Stimulated activated effector memory CD8-positive, alpha-beta T cell treated with anti-CD3 and anti-CD28 coated beads, Interleukin-12 subunit alpha, Interleukin-12 subunit beta, amount 100 ng/mL, for 72 hours (primary cell): ENCODE measurements at regions not wholly inside any gene's neighbourhood (a gene's known extent, or its start where the extent isn't known, plus 50 kb on each side); places are given as distances from the start of the nearest gene placed in this dataset.

ENCODE experiments used
- ATAC-seq: fragments of 150-1000 bp; cut with Tn5 transposase; 2 replicates; pipeline ENCODE4 v1.10.0; 2021
- DNase-seq, 2 donors: peaks; one replicate each; pipeline ENCODE4 v3.0.0; 2021 to 2022; ENCODE audit warnings: low spot score in 2 of 2
- H3K27ac Mint-ChIP-seq: one replicate; pipeline ENCODE4 v1.8.0; 2022; ENCODE audit warnings: mild to moderate bottlenecking, mixed read lengths
- H3K36me3 Mint-ChIP-seq: one replicate; pipeline ENCODE4 v1.8.0; 2022; ENCODE audit warnings: mild to moderate bottlenecking, mixed read lengths
- H3K4me1 Mint-ChIP-seq: one replicate; pipeline ENCODE4 v1.8.0; 2022; ENCODE audit warnings: mixed read lengths
- H3K4me3 Mint-ChIP-seq: one replicate; pipeline ENCODE4 v1.8.0; 2022; ENCODE audit warnings: mild to moderate bottlenecking, mixed read lengths
- H3K9me3 Mint-ChIP-seq: one replicate; pipeline ENCODE4 v1.8.0; 2022; ENCODE audit warnings: mixed read lengths

DNA sequence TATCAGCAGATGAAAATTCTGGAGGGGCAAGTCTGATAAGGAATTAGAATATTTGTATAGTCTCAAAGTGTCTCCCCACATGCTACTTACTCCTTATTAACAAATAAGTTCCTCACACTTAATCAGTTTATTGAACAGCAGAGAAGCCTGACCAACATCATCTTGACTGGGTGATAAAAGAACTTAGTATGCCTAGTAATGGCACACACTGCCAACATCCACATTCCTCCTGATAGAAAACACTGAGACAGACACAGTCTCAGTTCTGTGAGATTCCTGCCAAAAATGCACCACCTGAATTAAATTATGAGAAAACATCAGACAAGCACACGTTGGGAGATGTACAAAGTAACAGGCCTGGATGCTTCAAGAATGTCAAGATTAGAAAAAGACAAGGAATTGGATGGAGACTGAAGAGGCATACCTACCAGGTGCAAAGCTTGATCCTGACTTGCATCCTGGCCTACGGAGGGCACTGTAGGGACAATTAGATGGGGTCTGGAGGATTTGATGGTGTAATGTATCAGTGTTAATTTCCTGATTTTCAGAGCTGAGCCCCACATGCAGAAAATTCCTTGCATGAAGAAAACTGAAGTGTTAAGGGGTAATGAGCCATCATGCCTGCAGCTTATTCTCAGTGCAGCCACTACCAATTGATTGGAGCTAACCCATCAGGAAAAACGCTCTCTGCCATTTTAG is 200.4 kb upstream of the SH3BP4 start:
- Mint-ChIP-seq H3K4me3 (no peak overlapping the region), H3K27ac (no peak overlapping the region), H3K4me1 (no peaks in the 10 kb centered on the region), H3K36me3 (no peaks in the 10 kb centered on the region), H3K9me3 (peaks cover 2% of the 10 kb centered on the region)
- ATAC-seq (no peak), DNase-seq (no peak)

DNA sequence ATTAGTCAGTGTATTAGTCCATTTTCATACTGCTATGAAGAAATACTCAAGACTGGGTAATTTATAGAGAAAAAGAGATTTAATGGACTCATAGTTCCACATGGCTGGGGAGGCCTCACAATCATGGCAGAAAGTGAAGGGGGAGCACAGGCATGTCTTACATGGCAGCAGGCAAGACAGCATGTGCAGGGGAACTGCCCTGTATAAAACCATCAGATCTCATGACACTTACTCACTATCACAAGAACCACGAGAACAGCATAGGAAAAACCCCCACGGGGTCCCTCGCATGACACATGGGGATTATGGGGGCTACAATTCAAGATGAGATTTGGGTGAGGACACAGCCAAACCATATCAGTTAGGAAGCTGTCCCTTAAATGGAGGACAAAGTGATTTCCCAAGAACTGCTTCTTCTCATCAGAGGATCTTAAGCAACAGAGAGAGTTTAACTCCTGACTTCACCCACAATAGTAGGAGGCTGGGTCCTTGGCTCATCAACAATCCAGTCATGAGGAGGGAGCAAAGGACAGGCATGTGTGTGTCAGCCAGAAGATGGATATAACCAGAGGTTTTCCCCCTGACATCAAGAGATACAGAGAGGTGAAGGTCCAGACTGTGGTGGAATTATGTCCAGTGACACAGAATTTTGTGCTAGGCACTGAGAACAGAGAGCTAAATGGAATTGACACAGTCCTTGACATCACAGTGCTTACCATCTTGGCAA is 203.8 kb upstream of the SH3BP4 start:
- Mint-ChIP-seq H3K4me1 (no peaks in the 10 kb centered on the region), H3K27ac (no peak overlapping the region), H3K36me3 (no peaks in the 10 kb centered on the region), H3K9me3 (peaks cover 2% of the 10 kb centered on the region), H3K4me3 (no peak overlapping the region)
- DNase-seq (no peak), ATAC-seq (no peak)

DNA sequence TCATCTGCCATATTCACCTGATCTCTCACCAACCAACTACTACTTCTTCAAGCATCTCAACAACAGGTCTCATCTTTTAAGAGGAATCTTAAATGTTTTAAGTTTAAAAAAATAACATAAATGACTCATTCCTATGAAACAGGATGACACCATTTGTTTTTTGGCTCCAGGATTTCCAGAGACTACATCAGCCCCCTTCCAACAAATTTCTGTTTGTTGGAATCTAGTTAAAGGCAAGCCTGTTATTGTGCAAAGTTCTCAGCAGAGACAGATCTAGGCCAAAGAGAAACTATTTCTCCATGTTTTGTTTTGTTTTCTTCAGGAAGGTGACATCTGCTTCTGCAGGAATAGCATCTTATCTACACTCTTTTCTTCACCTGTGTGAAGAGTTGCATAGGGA is 204.8 kb upstream of the SH3BP4 start:
- ATAC-seq (no peak), DNase-seq (no peak)
- Mint-ChIP-seq H3K27ac (no peak overlapping the region), H3K36me3 (no peaks in the 10 kb centered on the region), H3K4me3 (no peak overlapping the region), H3K9me3 (peaks cover 3% of the 10 kb centered on the region), H3K4me1 (no peaks in the 10 kb centered on the region)

DNA sequence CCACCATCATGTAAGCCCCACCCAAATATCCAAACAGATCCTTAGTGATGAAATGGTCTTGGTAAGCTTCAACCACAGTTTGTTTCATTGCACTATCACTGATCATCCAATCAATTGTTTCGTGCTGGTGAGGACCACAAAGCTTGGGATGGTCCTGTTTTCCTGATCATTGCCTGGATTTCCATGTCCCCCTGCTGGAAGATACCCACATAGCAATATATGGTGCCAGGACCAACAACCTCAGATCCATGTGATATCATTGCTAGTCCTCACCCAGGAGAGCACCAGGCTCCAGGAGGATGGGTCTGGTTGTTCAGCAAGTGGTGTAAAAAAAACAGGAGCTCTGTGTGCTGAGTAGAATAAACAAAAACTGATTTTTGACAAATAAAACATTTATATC is 206.5 kb upstream of the SH3BP4 start:
- Mint-ChIP-seq H3K27ac (no peak overlapping the region), H3K36me3 (no peaks in the 10 kb centered on the region), H3K4me3 (no peak overlapping the region), H3K4me1 (no peaks in the 10 kb centered on the region), H3K9me3 (peaks cover 8% of the 10 kb centered on the region)
- no peak for DNase-seq
- no peak for ATAC-seq

DNA sequence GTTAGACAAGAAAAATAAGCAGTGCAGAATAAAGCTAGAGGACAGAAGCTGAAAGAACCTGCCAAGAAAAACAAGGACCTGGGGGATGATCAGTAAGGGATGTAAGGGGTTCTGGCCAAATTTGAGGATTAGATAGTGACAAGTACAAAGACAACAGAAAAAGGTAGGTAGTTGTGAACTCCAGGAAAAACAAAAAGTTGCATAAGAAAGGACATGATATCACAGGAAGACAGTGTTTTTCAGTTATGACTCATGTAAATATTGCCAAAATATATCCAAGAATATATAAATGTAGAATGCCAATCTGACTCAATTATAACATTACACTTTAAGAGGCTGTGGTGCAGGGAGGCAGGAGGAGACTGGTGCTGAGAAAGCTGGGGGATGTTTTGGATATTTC is 209.8 kb upstream of the SH3BP4 start:
- Mint-ChIP-seq H3K4me3 (no peak overlapping the region), H3K4me1 (no peaks in the 10 kb centered on the region), H3K27ac (no peak overlapping the region), H3K36me3 (no peaks in the 10 kb centered on the region), H3K9me3 (peaks cover 6% of the 10 kb centered on the region)
- DNase-seq = no peak
- no peak for ATAC-seq

DNA sequence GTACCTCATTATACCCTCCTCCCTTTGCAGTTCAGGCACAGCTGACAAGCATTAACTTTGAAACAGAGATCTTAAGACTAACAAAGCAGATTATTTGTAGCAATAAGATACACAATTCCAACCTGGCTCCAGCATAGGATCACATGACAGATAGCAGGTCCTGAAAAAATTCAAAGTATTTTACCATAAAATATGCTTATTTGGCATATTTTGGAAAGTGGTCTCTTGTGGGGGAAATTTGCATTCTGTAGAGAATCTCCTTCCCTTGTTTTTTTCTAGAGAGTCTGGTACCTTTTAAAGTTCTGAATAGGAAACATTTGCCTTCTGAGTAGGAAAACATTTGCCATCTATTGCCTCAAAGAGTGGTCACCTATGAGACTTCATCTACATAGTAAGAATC is 212.8 kb upstream of the SH3BP4 start:
- peaks cover 6% of the 10 kb centered on the region for H3K9me3 Mint-ChIP-seq
- H3K4me3 Mint-ChIP-seq = no peak overlapping the region
- peak in 1 of 2 donors; percentile 6 for DNase-seq
- H3K4me1 Mint-ChIP-seq = no peaks in the 10 kb centered on the region
- no peak overlapping the region for H3K27ac Mint-ChIP-seq
- H3K36me3 Mint-ChIP-seq = no peaks in the 10 kb centered on the region
- no peak for ATAC-seq

DNA sequence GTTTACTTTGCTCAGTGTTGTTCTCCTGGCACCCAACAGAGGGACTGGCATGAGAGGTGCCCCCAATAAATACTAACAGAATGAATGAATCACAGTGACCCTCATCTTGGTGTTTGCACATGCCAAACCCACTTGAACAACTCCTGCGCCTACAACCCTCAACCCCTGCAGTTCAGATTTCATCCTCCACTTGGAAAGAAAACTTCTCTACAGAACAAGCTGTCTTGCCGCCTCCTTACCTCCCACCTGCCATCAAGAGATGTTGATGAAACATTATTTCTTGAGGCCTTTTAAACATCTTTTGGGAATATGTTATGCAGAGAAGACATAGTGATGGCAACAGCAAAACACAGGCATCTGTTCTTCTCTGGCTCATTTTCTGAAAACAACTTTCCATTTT is 216.0 kb upstream of the SH3BP4 start:
- DNase-seq (peak in 1 of 2 donors; percentile 22), ATAC-seq (no peak)
- H3K4me3 Mint-ChIP-seq = no peak overlapping the region
- H3K9me3 Mint-ChIP-seq = no peaks in the 10 kb centered on the region
- H3K36me3 Mint-ChIP-seq = no peaks in the 10 kb centered on the region
- H3K4me1 Mint-ChIP-seq = no peaks in the 10 kb centered on the region
- H3K27ac Mint-ChIP-seq = no peak overlapping the region

DNA sequence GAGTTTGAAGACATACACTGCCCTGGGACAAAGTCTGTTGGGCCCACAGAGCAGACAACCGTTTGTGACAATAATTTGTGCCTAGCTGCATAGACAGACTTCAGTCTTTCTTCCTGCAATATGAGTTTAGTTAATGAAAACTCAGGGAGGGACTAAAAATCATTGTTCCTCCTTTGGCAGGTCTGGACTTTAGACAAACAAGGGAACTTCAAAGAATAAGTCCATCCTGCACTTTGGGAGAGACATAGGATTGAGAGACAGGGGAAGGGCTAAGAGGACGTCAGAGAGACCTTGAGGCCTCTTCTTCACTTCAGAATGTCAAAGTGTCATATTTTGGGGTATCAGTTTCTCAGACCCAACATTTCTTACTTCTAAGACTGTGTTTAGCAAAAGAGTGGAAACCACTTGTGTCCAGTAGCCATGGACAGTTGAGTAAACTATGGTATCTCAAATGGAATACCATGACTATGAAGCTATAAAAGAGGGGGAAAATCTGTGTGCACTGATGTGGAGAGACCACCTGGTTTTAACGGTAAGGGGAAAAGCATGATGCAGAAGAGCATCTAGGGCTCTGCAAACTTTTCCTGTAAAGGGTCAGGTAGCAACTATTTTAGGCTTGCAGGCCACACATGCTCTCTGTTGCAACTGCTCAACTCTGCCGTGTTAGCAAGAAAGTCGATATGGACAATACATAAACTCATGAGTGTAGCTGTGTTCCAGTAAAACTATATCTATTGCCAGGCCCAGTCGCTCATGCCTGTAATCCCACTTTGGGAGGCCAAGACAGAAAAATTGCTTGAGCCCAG is 217.8 kb upstream of the SH3BP4 start:
- no peak overlapping the region for H3K4me3 Mint-ChIP-seq
- no peaks in the 10 kb centered on the region for H3K9me3 Mint-ChIP-seq
- DNase-seq (peak in 1 of 2 donors; percentile 8), ATAC-seq (no peak)
- H3K4me1 Mint-ChIP-seq = no peaks in the 10 kb centered on the region
- no peak overlapping the region for H3K27ac Mint-ChIP-seq
- no peaks in the 10 kb centered on the region for H3K36me3 Mint-ChIP-seq

DNA sequence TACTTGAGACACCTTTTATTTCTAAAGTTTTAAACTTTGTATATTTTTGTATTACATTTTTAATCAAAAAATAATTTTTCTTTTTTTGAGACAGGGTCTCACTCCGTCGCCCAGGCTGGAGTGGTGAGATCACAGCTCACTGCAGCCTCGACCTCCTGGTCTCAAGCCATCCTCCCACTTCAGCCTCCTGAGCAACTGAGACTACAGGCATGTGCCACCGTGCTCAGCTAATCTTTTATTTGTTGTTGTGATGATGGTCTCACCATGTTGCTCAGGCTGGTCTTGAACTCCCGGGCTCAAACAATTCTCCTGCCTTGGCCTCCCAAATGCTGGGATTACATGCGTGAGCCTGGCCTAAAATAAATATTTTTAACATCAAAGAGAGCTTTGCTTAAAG is 218.7 kb upstream of the SH3BP4 start:
- H3K4me1 Mint-ChIP-seq = no peaks in the 10 kb centered on the region
- peak in 1 of 2 donors; percentile 13 for DNase-seq
- no peak overlapping the region for H3K27ac Mint-ChIP-seq
- no peaks in the 10 kb centered on the region for H3K36me3 Mint-ChIP-seq
- H3K4me3 Mint-ChIP-seq = no peak overlapping the region
- no peaks in the 10 kb centered on the region for H3K9me3 Mint-ChIP-seq
- ATAC-seq = no peak

DNA sequence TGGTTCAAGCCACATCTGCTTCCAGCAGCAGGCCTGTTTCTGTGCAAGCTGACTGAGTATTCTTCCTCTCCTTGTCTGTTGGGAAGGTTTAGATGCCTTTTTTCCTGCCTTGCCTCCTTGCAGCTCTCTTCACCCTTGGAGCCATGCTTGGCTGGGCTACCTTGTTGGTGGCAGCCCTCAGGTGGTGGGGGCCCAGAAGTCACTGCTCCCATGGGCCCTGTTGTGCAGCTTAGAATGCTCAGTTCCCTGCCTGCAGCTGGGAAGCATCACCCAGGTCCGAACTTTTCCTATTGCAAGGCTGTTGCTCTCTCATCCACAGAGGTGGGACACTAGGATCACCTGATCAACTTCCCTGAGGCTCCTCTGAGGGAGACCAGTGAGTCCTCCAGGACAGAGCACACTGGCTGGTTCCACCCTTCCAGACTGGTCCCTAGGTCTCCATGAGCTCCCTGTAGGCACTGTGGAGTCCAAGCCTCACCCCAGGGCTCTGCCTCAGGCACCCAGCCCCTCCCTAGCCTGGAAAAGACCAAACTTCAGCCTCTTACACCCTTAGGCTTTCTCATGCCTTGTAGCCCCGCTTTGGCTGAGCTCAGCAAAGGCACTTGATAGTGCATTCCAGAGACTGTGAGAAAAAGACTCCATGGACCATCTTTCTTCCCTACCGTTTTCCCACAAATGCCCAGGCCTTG is 219.3 kb upstream of the SH3BP4 start:
- DNase-seq (peak in 1 of 2 donors; percentile 25), ATAC-seq (no peak)
- no peaks in the 10 kb centered on the region for H3K9me3 Mint-ChIP-seq
- H3K4me1 Mint-ChIP-seq = no peaks in the 10 kb centered on the region
- H3K36me3 Mint-ChIP-seq = no peaks in the 10 kb centered on the region
- no peak overlapping the region for H3K27ac Mint-ChIP-seq
- H3K4me3 Mint-ChIP-seq = no peak overlapping the region

DNA sequence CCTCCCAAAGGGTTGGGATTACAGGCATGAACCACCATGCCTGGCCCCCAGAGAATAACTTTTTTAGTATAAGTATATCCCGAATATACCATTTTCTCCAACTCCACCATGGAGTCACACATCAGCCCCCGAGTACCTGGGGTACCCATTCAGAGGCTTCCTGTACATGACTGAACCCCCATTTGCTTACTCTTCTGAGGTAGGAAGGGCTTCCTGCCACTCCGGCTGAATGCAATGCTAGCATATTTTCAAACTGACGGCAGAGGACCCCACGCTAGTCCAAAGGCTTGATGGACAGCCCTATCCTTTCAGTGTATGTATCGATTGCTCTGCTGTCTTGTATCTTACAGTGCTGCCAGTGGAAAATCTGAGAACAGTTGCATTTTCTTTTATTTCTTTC is 220.6 kb upstream of the SH3BP4 start:
- ATAC-seq = no peak
- H3K4me1 Mint-ChIP-seq = no peaks in the 10 kb centered on the region
- no peak overlapping the region for H3K27ac Mint-ChIP-seq
- H3K9me3 Mint-ChIP-seq = no peaks in the 10 kb centered on the region
- peak in 1 of 2 donors; percentile 7 for DNase-seq
- H3K4me3 Mint-ChIP-seq = no peak overlapping the region
- H3K36me3 Mint-ChIP-seq = no peaks in the 10 kb centered on the region

DNA sequence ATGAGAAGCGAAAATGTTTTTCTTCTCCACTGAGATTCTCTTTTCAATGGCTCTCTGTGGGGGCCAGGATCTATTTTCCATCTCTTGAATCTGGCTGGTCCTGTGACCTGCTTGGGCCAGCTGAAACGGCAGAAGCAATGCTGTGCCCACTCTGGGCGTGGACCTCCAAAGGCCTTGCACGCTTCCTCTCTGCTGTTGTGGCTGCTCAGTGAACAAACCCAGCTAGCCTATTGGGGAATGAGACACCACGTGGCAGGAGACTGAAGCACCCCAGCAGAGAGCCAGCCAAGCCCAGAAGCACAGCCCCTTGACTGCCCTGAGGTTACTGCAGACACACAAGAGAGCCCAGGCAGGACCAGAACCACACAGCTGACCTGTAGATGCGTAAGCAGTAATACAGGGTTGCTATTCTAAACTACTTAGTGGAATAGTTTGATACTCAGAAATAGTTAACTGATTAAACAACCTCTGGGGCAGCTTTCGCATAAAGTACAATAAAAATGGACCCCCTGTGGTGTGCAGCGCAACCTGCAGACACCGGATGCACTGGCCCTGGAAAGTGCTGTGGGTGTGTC is 221.7 kb upstream of the SH3BP4 start:
- DNase-seq (peak in 1 of 2 donors; percentile 35), ATAC-seq (peak; percentile 13)
- Mint-ChIP-seq H3K27ac (no peak overlapping the region), H3K36me3 (no peaks in the 10 kb centered on the region), H3K4me1 (no peaks in the 10 kb centered on the region), H3K9me3 (no peaks in the 10 kb centered on the region), H3K4me3 (no peak overlapping the region)

DNA sequence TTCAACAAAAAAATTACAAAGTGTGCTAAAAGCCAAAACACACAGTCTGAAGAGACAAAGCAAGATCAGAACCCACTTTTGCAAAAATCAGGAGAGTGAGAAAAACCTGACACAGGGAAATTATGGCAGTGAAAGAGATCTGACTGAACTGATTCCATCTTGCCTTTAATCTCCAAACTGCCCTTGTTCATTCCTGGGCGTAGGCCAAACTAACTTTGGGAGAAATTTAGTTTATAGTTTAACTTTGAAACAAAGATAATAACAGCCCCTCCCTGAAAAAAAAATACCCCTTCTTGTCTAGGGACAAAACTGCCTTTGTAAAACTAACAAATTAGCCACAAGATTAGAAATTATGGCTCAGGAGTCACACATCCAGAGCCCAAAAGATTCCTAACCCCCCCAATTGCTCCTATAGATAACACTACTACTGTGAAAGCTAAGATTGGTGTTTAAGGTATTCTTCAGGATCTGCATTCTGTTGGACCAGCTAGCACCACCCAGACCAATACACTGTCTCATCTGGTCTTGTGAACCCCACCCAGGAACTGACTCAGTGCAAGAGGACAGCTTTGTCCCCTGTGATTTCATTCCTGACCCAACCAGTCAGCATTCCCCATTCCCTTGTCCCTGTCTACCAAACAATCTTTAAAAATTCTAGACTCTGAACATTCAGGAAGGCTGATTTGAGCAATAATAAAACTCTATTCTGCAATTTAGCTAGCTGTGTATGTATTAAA is 226.1 kb upstream of the SH3BP4 start:
- Mint-ChIP-seq H3K27ac (no peak overlapping the region), H3K4me1 (no peaks in the 10 kb centered on the region), H3K4me3 (no peak overlapping the region), H3K9me3 (no peaks in the 10 kb centered on the region), H3K36me3 (no peaks in the 10 kb centered on the region)
- ATAC-seq = no peak
- DNase-seq = peak in 1 of 2 donors; percentile 29

DNA sequence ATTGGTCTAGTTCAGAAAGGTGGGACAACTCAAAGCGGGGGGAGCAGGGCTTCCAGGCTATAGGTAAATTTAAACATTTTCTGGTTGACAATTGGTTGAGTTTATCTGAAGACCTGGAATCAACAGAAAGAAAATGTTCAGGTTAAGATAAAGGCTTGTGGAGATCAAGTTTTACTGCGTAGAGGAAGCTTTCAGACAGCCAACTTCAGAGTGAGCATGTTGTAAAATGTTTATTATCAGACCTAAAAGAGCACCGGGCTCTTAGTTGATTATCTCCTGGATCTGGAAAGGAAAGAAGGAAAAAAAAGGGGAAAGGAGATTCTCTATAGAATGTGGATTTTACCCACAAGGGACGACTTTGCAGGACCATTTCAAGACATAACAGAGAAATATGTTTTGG is 227.0 kb upstream of the SH3BP4 start:
- no peak overlapping the region for H3K4me3 Mint-ChIP-seq
- DNase-seq = peak in 1 of 2 donors; percentile 7
- H3K27ac Mint-ChIP-seq = no peak overlapping the region
- no peaks in the 10 kb centered on the region for H3K9me3 Mint-ChIP-seq
- H3K36me3 Mint-ChIP-seq = no peaks in the 10 kb centered on the region
- ATAC-seq = no peak
- H3K4me1 Mint-ChIP-seq = no peaks in the 10 kb centered on the region
